HCT116 (cell line): ENCODE measurements at regions not wholly inside any gene's neighbourhood (a gene's known extent, or its start where the extent isn't known, plus 50 kb on each side); places are given as distances from the start of the nearest gene placed in this dataset.

Source experiments
- ATAC-seq: fragments of 200-7000 bp; cut with Tn5 transposase; 2 replicates; pipeline ENCODE4 v1.9.1; 2020; ENCODE audit warnings: mild to moderate bottlenecking, moderate library complexity
- BruUV-seq: library from RNA; stranded (reverse); fragments of 400-500 nt; replicated peaks from 2 replicates; lab custom pipeline; 2021; lab: Mats Ljungman, UMichigan
- CTCF ChIA-PET: fragments of 300-600 bp; sonication (Branson Sonifier 250); formaldehyde crosslinking; loops from one replicate; lab custom pipeline; 2021; ENCODE audit warnings: antibody characterized with exemption; lab: Charles Lee
- POLR2A ChIA-PET: fragments of 300-600, 350-600 bp; sonication (Branson Sonifier 250); formaldehyde crosslinking; loops from one replicate; lab custom pipeline; 2021; ENCODE audit warnings: antibody characterized with exemption; lab: Charles Lee
- RAD21 ChIA-PET, 2 experiments: fragments of 300-600 bp; sonication (Branson Sonifier 250); formaldehyde crosslinking; loops; one replicate each; lab custom pipeline; 2023; ENCODE audit warnings: low total read pairs in 2 of 2; ENCODE audit not compliant: uncharacterized antibody in 2 of 2, unreplicated experiment in 2 of 2, low non-redundant PET in 1 of 2; lab: Charles Lee
- DNase-seq: peaks from one replicate; pipeline ENCODE4 v3.0.0-alpha.2; 2010; ENCODE audit warnings: low read depth, low spot score
- H2AFZ ChIP-seq: fragments of 200-600 bp; shearing (Covaris generic), sonication (generic); 2 replicates; pipeline ENCODE4 v1.6.1; 2017; ENCODE audit warnings: low read depth, mixed run types, mixed read lengths, antibody characterized with exemption, low read length; ENCODE audit not compliant: poor library complexity, severe bottlenecking
- H3K27ac ChIP-seq: 2 replicates; pipeline ENCODE4 v1.5.1; 2012; ENCODE audit warnings: low read depth, low read length
- H3K27me3 ChIP-seq: fragments of 200-600 bp; sonication (generic); 2 replicates; pipeline ENCODE4 v1.6.1; 2016; ENCODE audit warnings: mixed run types, low read length, mixed read lengths; ENCODE audit not compliant: insufficient read depth
- H3K36me3 ChIP-seq, 2 experiments: fragments of 200-500 bp in 1 of 2; fragments of 200-600 bp in 1 of 2; sonication (Bioruptor generic) in 1 of 2; sonication (generic) in 1 of 2; 2 replicates each; pipeline versions ENCODE4 v1.5.1 to v1.6.1; 2014 to 2016; ENCODE audit warnings: low read length in 2 of 2, inconsistent platforms in 1 of 2, mixed read lengths in 1 of 2, mixed run types in 1 of 2; ENCODE audit not compliant: insufficient read depth in 2 of 2, control insufficient read depth in 1 of 2
- H3K4me1 ChIP-seq, 2 experiments: fragments of 200-600 bp in 1 of 2; sonication (generic) in 1 of 2; 2 replicates each; pipeline versions ENCODE4 v1.5.1 to v1.6.1; 2012 to 2017; ENCODE audit warnings: low read length in 2 of 2, inconsistent platforms in 1 of 2, mild to moderate bottlenecking in 1 of 2, mixed read lengths in 1 of 2, mixed run types in 1 of 2, moderate library complexity in 1 of 2; ENCODE audit not compliant: insufficient read depth in 2 of 2, control insufficient read depth in 1 of 2
- H3K4me2 ChIP-seq: fragments of 200-600 bp; sonication (generic); 2 replicates; pipeline ENCODE4 v1.6.1; 2017; ENCODE audit warnings: mixed run types, low read length, mixed read lengths
- H3K4me3 ChIP-seq, 2 experiments: fragments of 200-600 bp in 1 of 2; sonication (generic) in 1 of 2; replicated peaks in 1 of 2; 2 replicates each; pipeline ENCODE4 v1.5.1; 2011 to 2016; ENCODE audit warnings: low read length in 2 of 2, control low read depth in 1 of 2, low read depth in 1 of 2, mild to moderate bottlenecking in 1 of 2, mixed read lengths in 1 of 2, mixed run types in 1 of 2
- H3K79me2 ChIP-seq: fragments of 200-600 bp; sonication (generic); 2 replicates; pipeline ENCODE4 v1.6.1; 2017; ENCODE audit warnings: mild to moderate bottlenecking, mixed run types, low read length, moderate library complexity, mixed read lengths; ENCODE audit not compliant: insufficient read depth
- H3K9ac ChIP-seq: fragments of 200-600 bp; sonication (generic); 2 replicates; pipeline ENCODE4 v1.6.1; 2016; ENCODE audit warnings: low read length, mixed read lengths
- H3K9me2 ChIP-seq: fragments of 200-600 bp; sonication (generic), shearing (Covaris generic); 2 replicates; pipeline ENCODE4 v1.6.1; 2017; ENCODE audit warnings: mixed run types, mild to moderate bottlenecking, moderate library complexity; ENCODE audit not compliant: insufficient read depth
- H3K9me3 ChIP-seq, 2 experiments: fragments of 200-500 bp in 1 of 2; fragments of 200-600 bp in 1 of 2; sonication (Bioruptor generic) in 1 of 2; sonication (generic) in 1 of 2; 2 replicates each; pipeline ENCODE4 v1.6.1; 2014 to 2017; ENCODE audit warnings: low read length in 2 of 2, mixed read lengths in 2 of 2, inconsistent platforms in 1 of 2, low read depth in 1 of 2, mild to moderate bottlenecking in 1 of 2, mixed run types in 1 of 2, moderate library complexity in 1 of 2; ENCODE audit not compliant: control insufficient read depth in 1 of 2, insufficient read depth in 1 of 2
- H4K20me1 ChIP-seq: fragments of 200-600 bp; sonication (generic), shearing (Covaris generic); 2 replicates; pipeline ENCODE4 v1.6.1; 2017; ENCODE audit warnings: mixed run types, mild to moderate bottlenecking, moderate library complexity; ENCODE audit not compliant: insufficient read depth
- POLR2A ChIP-seq: IDR thresholded peaks from 2 replicates; pipeline ENCODE4 v1.7.0; 2011; ENCODE audit warnings: borderline replicate concordance; ENCODE audit not compliant: insufficient read depth, insufficient read length; ENCODE audit errors: extremely low read depth
- ZFX ChIP-seq: fragments of 450-650 bp; IDR thresholded peaks from 2 replicates; pipeline ENCODE4 v1.6.1; 2017
- ZNF274 ChIP-seq: fragments of 200-500 bp; sonication (Bioruptor generic); IDR thresholded peaks from 2 replicates; pipeline ENCODE4 v1.6.1; 2014; ENCODE audit warnings: mild to moderate bottlenecking, low read depth, low read length, inconsistent platforms
- intact Hi-C: fragments of 100-400 bp; cut with micrococcal nuclease; formaldehyde crosslinking; loops from 2 replicates; pipeline ENCODE4 v1.10.0; 2022
- TF ChIP-seq, protein P1 (sequence below): IDR thresholded peaks from 2 replicates; pipeline ENCODE4 v1.6.1; 2012; ENCODE audit warnings: low read depth

DNA sequence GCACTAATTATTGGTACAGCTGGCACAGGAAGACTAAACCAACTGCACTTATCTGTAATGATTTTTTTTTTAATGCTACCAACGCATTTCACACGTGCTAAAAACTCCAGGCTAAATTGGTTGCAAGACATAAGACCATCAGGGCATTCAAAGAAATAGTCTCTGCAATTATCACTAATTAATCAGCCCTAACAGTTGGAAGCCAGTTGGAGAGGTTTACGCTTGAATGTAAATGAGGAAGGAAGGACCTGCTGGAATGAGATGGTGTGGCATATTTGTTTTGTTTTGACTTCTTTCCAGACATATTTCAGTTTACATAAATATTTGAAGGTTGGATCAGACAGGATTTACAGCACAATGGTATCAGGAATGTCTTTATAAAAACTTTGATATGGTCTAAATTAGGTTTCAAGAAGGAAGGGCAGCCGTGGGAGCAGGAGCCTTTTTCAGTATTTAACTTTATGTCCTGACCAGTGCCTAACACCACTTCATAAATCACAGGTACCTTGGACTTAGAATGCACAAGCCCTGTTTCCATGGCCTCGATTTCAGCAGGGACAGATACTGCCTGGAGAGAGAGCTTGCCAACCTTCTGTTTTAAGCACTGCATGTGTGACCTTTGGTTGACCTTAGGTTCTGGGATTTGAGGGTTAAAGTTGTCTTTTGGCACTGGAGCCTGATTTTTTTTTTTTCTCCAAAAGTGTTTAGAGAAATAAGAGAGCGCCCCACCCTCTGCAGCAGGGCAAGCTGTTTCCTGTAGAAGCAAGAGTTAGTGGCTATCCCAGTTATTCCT lies 199.8 kb upstream of the MAP3K1 start:
- ChIA-PET POLR2A (no interaction called here), RAD21 (no interaction called here), CTCF (no interaction called here)
- no peak overlapping the region for H3K9ac ChIP-seq
- peaks cover 0 to 5% of the 10 kb centered on the region in 2 experiments; a peak in 1 of 4 replicates for H3K9me3 ChIP-seq
- BruUV-seq, result no TSS peak
- H4K20me1 ChIP-seq, result no peaks in the 10 kb centered on the region
- H3K4me3 ChIP-seq, result no peak overlapping the region
- intact Hi-C loops, result no loop called here
- H3K4me2 ChIP-seq, result no peak overlapping the region
- no peaks in the 10 kb centered on the region for H3K27me3 ChIP-seq
- H3K27ac ChIP-seq, result no peak overlapping the region
- H2AFZ ChIP-seq, result no peak overlapping the region
- DNase-seq, result no peak
- H3K4me1 ChIP-seq, result no peaks in the 10 kb centered on the region; a peak in 1 of 4 replicates
- no peak for TF ChIP-seq ZFX
- no peak for TF ChIP-seq POLR2A
- TF ChIP-seq, protein P1, sequence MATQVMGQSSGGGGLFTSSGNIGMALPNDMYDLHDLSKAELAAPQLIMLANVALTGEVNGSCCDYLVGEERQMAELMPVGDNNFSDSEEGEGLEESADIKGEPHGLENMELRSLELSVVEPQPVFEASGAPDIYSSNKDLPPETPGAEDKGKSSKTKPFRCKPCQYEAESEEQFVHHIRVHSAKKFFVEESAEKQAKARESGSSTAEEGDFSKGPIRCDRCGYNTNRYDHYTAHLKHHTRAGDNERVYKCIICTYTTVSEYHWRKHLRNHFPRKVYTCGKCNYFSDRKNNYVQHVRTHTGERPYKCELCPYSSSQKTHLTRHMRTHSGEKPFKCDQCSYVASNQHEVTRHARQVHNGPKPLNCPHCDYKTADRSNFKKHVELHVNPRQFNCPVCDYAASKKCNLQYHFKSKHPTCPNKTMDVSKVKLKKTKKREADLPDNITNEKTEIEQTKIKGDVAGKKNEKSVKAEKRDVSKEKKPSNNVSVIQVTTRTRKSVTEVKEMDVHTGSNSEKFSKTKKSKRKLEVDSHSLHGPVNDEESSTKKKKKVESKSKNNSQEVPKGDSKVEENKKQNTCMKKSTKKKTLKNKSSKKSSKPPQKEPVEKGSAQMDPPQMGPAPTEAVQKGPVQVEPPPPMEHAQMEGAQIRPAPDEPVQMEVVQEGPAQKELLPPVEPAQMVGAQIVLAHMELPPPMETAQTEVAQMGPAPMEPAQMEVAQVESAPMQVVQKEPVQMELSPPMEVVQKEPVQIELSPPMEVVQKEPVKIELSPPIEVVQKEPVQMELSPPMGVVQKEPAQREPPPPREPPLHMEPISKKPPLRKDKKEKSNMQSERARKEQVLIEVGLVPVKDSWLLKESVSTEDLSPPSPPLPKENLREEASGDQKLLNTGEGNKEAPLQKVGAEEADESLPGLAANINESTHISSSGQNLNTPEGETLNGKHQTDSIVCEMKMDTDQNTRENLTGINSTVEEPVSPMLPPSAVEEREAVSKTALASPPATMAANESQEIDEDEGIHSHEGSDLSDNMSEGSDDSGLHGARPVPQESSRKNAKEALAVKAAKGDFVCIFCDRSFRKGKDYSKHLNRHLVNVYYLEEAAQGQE, result no peak
- no peaks in the 10 kb centered on the region for H3K36me3 ChIP-seq
- H3K9me2 ChIP-seq, result no peaks in the 10 kb centered on the region
- H3K79me2 ChIP-seq, result no peaks in the 10 kb centered on the region
- ATAC-seq, result no peak

DNA sequence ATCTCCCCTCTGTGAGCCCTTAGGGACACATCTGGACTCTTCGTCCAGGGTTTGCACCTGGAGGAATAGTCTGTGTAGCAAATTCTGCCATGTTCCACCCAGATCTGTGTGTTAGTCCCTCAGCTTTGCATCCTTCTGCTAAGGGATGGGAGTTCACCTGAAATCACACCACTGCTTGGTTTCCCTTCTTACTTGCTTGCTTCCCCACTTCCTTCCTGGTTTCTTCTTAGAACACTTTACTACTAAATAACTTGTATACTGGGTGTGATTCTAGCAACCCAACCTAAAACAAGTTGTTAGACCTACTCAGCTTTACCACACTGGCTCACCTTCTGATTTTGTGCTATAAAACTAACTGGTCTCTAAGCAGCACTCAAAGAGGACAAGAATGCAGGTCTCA lies 202.6 kb upstream of the MAP3K1 start:
- Histone ChIP-seq H3K27me3 (no peaks in the 10 kb centered on the region), H4K20me1 (no peaks in the 10 kb centered on the region), H3K9me2 (no peaks in the 10 kb centered on the region), H3K4me3 (no peak overlapping the region), H2AFZ (no peak overlapping the region), H3K27ac (no peak overlapping the region), H3K36me3 (no peaks in the 10 kb centered on the region), H3K4me1 (no peaks in the 10 kb centered on the region; a peak in 1 of 4 replicates), H3K4me2 (no peak overlapping the region), H3K9me3 (peaks cover 0 to 5% of the 10 kb centered on the region in 2 experiments; a peak in 1 of 4 replicates), H3K79me2 (no peaks in the 10 kb centered on the region), H3K9ac (no peak overlapping the region)
- RAD21 ChIA-PET, result no interaction called here
- TF ChIP-seq POLR2A (no peak), ZNF274 (no peak)
- CTCF ChIA-PET, result no interaction called here
- DNase-seq (no peak), ATAC-seq (no peak)
- BruUV-seq, result no TSS peak
- POLR2A ChIA-PET, result no interaction called here
- intact Hi-C loops, result no loop called here
